Suprapubic skin (tissue), 4 donors: ENCODE measurements at regions not wholly inside any gene's neighbourhood (a gene's known extent, or its start where the extent isn't known, plus 50 kb on each side); places are given as distances from the start of the nearest gene placed in this dataset.
A peak's percentile ranks its signal among the peaks of the same experiment; 100 is the strongest.

Source experiments
- DNase-seq, 2 donors: peaks; one replicate each; pipeline ENCODE4 v3.0.0-alpha.2; 2019; ENCODE audit warnings: low spot score in 2 of 2
- H3K27ac ChIP-seq: fragments of 200-600 bp; sonication (generic); one replicate; pipeline ENCODE4 v1.5.1; 2019
- H3K27me3 ChIP-seq: fragments of 200-600 bp; sonication (generic); one replicate; pipeline ENCODE4 v1.5.1; 2019
- H3K36me3 ChIP-seq: fragments of 200-600 bp; sonication (generic); one replicate; pipeline ENCODE4 v1.5.1; 2019
- H3K4me1 ChIP-seq: fragments of 200-600 bp; sonication (generic); one replicate; pipeline ENCODE4 v1.5.1; 2019
- H3K4me3 ChIP-seq: fragments of 200-600 bp; sonication (generic); one replicate; pipeline ENCODE4 v1.5.1; 2019; ENCODE audit warnings: mild to moderate bottlenecking
- H3K9me3 ChIP-seq: fragments of 200-600 bp; sonication (generic); one replicate; pipeline ENCODE4 v1.5.1; 2019
- CTCF ChIP-seq, 2 donors: fragments of 200-600 bp in 1 of 2; fragments of 450-650 bp in 1 of 2; sonication (generic) in 1 of 2; IDR thresholded peaks; one replicate each; pipeline ENCODE4 v1.5.1; 2016 to 2019; ENCODE audit warnings: antibody characterized with exemption in 2 of 2, mild to moderate bottlenecking in 1 of 2, moderate library complexity in 1 of 2
- EP300 ChIP-seq: sonication (generic); formaldehyde crosslinking; IDR thresholded peaks from one replicate; pipeline ENCODE4 v1.6.1; 2017; ENCODE audit warnings: antibody characterized with exemption
- POLR2A ChIP-seq, 2 donors: fragments of 450-650 bp; IDR thresholded peaks; one replicate each; pipeline ENCODE4 v1.6.1; 2017; ENCODE audit warnings: antibody characterized with exemption in 2 of 2, mild to moderate bottlenecking in 2 of 2, moderate library complexity in 2 of 2
- POLR2AphosphoS5 ChIP-seq, 3 donors: sonication (generic); formaldehyde crosslinking; IDR thresholded peaks; one replicate each; pipeline ENCODE4 v1.6.1; 2017; ENCODE audit warnings: antibody characterized with exemption in 3 of 3
- WGBS: methylation state at CpG from one replicate; pipeline ENCODE4 v1.1.5; 2018; 5-methylcytosine and 5-hydroxymethylcytosine counted together

GRCh38 chr2:57834666-57835065 lies 211.9 kb upstream of the VRK2 start:
- no peaks in the 10 kb centered on the region for H3K9me3 ChIP-seq
- no peaks in the 10 kb centered on the region for H3K36me3 ChIP-seq
- no peak overlapping the region for H3K4me3 ChIP-seq
- no peak for TF ChIP-seq POLR2A (IDR thresholded peaks at IDR 0.05)
- no peak for TF ChIP-seq POLR2AphosphoS5 (IDR thresholded peaks at IDR 0.05)
- TF ChIP-seq CTCF (IDR thresholded peaks at IDR 0.05) = no peak
- no peak for TF ChIP-seq EP300
- H3K4me1 ChIP-seq = no peaks in the 10 kb centered on the region
- H3K27me3 ChIP-seq = no peaks in the 10 kb centered on the region
- DNase-seq = no peak
- no peak overlapping the region for H3K27ac ChIP-seq

- TF ChIP-seq CTCF (IDR thresholded peaks at IDR 0.05) (no peak), POLR2AphosphoS5 (IDR thresholded peaks at IDR 0.05) (no peak), POLR2A (IDR thresholded peaks at IDR 0.05) (no peak), EP300 (no peak)
- Histone ChIP-seq H3K27me3 (no peaks in the 10 kb centered on the region), H3K36me3 (no peaks in the 10 kb centered on the region), H3K4me1 (no peaks in the 10 kb centered on the region), H3K27ac (no peak overlapping the region), H3K4me3 (no peak overlapping the region), H3K9me3 (no peaks in the 10 kb centered on the region)
- no peak for DNase-seq
- 100% methylated on average over 1 of the region's 1 CpG for WGBS
Observed at GRCh38 chr2:57842531-57842930, 204.1 kb upstream of the VRK2 start.

- 75% methylated on average over 3 of the region's 3 CpGs for WGBS
- H3K36me3 ChIP-seq = no peaks in the 10 kb centered on the region
- no peak overlapping the region for H3K27ac ChIP-seq
- TF ChIP-seq POLR2AphosphoS5 (IDR thresholded peaks at IDR 0.05) = no peak
- TF ChIP-seq CTCF (IDR thresholded peaks at IDR 0.05) = no peak
- no peak for TF ChIP-seq POLR2A (IDR thresholded peaks at IDR 0.05)
- TF ChIP-seq EP300 = no peak
- H3K4me1 ChIP-seq = no peaks in the 10 kb centered on the region
- H3K27me3 ChIP-seq = no peaks in the 10 kb centered on the region
- no peaks in the 10 kb centered on the region for H3K9me3 ChIP-seq
- H3K4me3 ChIP-seq = no peak overlapping the region
- no peak for DNase-seq
Observed at GRCh38 chr2:57843158-57843557, 203.4 kb upstream of the VRK2 start.

- Histone ChIP-seq H3K36me3 (no peaks in the 10 kb centered on the region), H3K27me3 (no peaks in the 10 kb centered on the region), H3K4me3 (no peak overlapping the region), H3K27ac (no peak overlapping the region), H3K4me1 (no peaks in the 10 kb centered on the region), H3K9me3 (no peaks in the 10 kb centered on the region)
- no peak for DNase-seq
- 74% methylated on average over 3 of the region's 4 CpGs for WGBS
- TF ChIP-seq POLR2A (IDR thresholded peaks at IDR 0.05) (no peak), EP300 (no peak), POLR2AphosphoS5 (IDR thresholded peaks at IDR 0.05) (no peak), CTCF (IDR thresholded peaks at IDR 0.05) (no peak)
Observed at GRCh38 chr2:57848723-57849122, 197.9 kb upstream of the VRK2 start.

GRCh38 chr2:57849843-57850242 lies 196.8 kb upstream of the VRK2 start:
- no CpG with 5 or more reads among the region's 3 CpGs for WGBS
- no peak overlapping the region for H3K27ac ChIP-seq
- TF ChIP-seq POLR2A (IDR thresholded peaks at IDR 0.05) (no peak), POLR2AphosphoS5 (IDR thresholded peaks at IDR 0.05) (no peak), EP300 (no peak), CTCF (IDR thresholded peaks at IDR 0.05) (no peak)
- H3K9me3 ChIP-seq = no peaks in the 10 kb centered on the region
- H3K4me3 ChIP-seq = no peak overlapping the region
- no peaks in the 10 kb centered on the region for H3K27me3 ChIP-seq
- no peaks in the 10 kb centered on the region for H3K36me3 ChIP-seq
- DNase-seq = peak in 1 of 2 donors; percentile 64
- H3K4me1 ChIP-seq = no peaks in the 10 kb centered on the region
